Tibial nerve (tissue), 4 donors: ENCODE measurements at regions not wholly inside any gene's neighbourhood (a gene's known extent, or its start where the extent isn't known, plus 50 kb on each side); places are given as distances from the start of the nearest gene placed in this dataset.

ENCODE experiments used
- DNase-seq, 2 donors: peaks; one replicate each; pipeline ENCODE4 v3.0.0-alpha.2; 2019; ENCODE audit warnings: low spot score in 2 of 2
- H3K27ac ChIP-seq, 4 donors: fragments of 200-600 bp; sonication (generic) in 3 of 4; one replicate each; pipeline ENCODE4 v1.5.1; 2017 to 2019; ENCODE audit warnings: mild to moderate bottlenecking in 1 of 4
- H3K27me3 ChIP-seq, 2 donors: fragments of 200-600 bp; sonication (generic) in 1 of 2; one replicate each; pipeline versions ENCODE4 v1.5.1 to v1.6.0; 2017 to 2019
- H3K36me3 ChIP-seq, 3 donors: fragments of 200-600 bp; sonication (generic); one replicate each; pipeline ENCODE4 v1.5.1; 2018 to 2019
- H3K4me1 ChIP-seq, 4 donors: fragments of 200-600 bp; sonication (generic) in 3 of 4; one replicate each; pipeline ENCODE4 v1.5.1; 2017 to 2019
- H3K4me3 ChIP-seq, 4 donors: fragments of 200-600 bp; sonication (generic) in 3 of 4; one replicate each; pipeline ENCODE4 v1.5.1; 2017 to 2019; ENCODE audit warnings: mild to moderate bottlenecking in 1 of 4, moderate library complexity in 1 of 4
- H3K9me3 ChIP-seq, 4 donors: fragments of 200-600 bp; sonication (generic) in 3 of 4; one replicate each; pipeline ENCODE4 v1.5.1; 2017 to 2019
- EP300 ChIP-seq, 2 donors: sonication (generic); formaldehyde crosslinking; IDR thresholded peaks; one replicate each; pipeline ENCODE4 v1.6.1; 2017; ENCODE audit warnings: antibody characterized with exemption in 2 of 2, mild to moderate bottlenecking in 1 of 2
- POLR2A ChIP-seq, 2 donors: fragments of 450-650 bp; IDR thresholded peaks; one replicate each; pipeline ENCODE4 v1.6.1; 2017; ENCODE audit warnings: antibody characterized with exemption in 2 of 2, mild to moderate bottlenecking in 2 of 2, moderate library complexity in 2 of 2
- WGBS, 2 donors: methylation state at CpG; one replicate each; pipeline ENCODE4 v1.1.5; 2018; 5-methylcytosine and 5-hydroxymethylcytosine counted together
- TF ChIP-seq, protein P1 (sequence below), 5 experiments: fragments of 200-600 bp in 3 of 5; fragments of 450-650 bp in 2 of 5; sonication (generic) in 3 of 5; IDR thresholded peaks; one replicate each; pipeline ENCODE4 v1.5.1; 2016 to 2019; ENCODE audit warnings: antibody characterized with exemption in 5 of 5, mild to moderate bottlenecking in 3 of 5, moderate library complexity in 2 of 5

DNA sequence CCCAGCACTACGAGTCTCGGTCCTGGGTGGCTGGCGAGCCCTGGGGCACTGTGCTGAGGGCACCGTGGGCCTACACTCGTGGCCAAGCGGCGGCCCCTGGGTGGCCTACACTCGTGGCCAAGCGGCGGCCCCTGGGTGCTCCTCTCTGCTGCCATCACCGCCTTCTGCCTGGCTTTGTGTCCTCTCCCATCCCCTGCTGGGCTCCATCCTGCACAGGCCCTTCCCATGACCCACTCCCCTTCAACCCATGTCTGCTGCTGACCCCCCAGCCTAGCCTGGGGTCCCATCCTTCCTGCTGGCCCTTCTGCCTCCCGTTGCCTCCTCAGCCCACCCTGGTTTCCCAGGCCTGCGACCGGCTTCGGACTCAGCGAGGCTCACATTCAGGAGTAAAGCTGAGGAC, 87.4 kb upstream of the CLDN5 start:
- H3K36me3 ChIP-seq: no peaks in the 10 kb centered on the region
- WGBS, 2 donors: 84 to 87% methylated on average over 12 to 16 of the region's 16 CpGs
- H3K9me3 ChIP-seq: no peaks in the 10 kb centered on the region
- TF ChIP-seq, protein P1, sequence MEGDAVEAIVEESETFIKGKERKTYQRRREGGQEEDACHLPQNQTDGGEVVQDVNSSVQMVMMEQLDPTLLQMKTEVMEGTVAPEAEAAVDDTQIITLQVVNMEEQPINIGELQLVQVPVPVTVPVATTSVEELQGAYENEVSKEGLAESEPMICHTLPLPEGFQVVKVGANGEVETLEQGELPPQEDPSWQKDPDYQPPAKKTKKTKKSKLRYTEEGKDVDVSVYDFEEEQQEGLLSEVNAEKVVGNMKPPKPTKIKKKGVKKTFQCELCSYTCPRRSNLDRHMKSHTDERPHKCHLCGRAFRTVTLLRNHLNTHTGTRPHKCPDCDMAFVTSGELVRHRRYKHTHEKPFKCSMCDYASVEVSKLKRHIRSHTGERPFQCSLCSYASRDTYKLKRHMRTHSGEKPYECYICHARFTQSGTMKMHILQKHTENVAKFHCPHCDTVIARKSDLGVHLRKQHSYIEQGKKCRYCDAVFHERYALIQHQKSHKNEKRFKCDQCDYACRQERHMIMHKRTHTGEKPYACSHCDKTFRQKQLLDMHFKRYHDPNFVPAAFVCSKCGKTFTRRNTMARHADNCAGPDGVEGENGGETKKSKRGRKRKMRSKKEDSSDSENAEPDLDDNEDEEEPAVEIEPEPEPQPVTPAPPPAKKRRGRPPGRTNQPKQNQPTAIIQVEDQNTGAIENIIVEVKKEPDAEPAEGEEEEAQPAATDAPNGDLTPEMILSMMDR (IDR thresholded peaks at IDR 0.05): no peak
- TF ChIP-seq POLR2A (IDR thresholded peaks at IDR 0.05) (no peak), EP300 (IDR thresholded peaks at IDR 0.05) (no peak)
- H3K4me3 ChIP-seq: no peak overlapping the region
- peaks cover 0 to 14% of the 10 kb centered on the region in 2 donors for H3K27me3 ChIP-seq
- no peak for DNase-seq
- no peaks in the 10 kb centered on the region for H3K4me1 ChIP-seq
- H3K27ac ChIP-seq: no peak overlapping the region

DNA sequence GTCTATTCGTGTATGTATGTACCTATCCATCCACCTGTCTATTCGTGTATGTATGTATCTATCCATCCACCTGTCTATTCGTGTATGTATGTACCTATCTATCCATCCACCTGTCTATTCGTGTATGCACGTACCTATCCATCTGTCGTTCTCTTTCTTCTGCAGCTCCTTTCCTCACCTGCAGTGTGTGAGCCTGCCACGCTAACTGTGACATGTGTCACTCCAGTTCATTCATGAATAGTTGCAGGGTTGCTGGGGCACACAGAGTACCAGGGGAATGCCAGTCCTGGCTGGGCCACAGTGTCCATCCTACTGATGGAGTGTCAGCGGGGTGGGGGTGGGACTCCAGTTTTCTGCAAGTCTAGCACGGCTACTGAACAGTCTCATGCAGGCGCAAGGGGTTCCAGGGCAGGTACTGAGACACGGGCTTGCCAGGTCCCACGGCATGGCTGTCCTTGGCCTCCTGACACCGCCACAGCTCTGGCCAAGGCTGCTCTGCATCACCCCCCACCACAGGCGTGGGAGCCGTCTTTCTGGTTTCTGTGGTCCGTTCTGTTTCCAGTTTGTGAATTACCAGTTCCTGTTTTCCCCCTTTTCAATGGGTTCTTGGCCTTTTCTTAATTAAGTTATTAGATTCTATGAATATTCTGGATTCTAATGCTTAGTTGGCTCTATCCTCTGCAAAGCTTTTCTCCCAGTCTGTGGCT, 88.8 kb upstream of the CLDN5 start:
- DNase-seq: no peak
- H3K36me3 ChIP-seq: no peaks in the 10 kb centered on the region
- H3K27me3 ChIP-seq: peaks cover 0 to 5% of the 10 kb centered on the region in 2 donors
- no peaks in the 10 kb centered on the region for H3K9me3 ChIP-seq
- 74 to 79% methylated on average over 16 of the region's 16 CpGs for WGBS, 2 donors
- H3K4me1 ChIP-seq: no peaks in the 10 kb centered on the region
- H3K27ac ChIP-seq: no peak overlapping the region
- H3K4me3 ChIP-seq: no peak overlapping the region
- TF ChIP-seq EP300 (IDR thresholded peaks at IDR 0.05): no peak
- TF ChIP-seq, protein P1 (IDR thresholded peaks at IDR 0.05): no peak
- no peak for TF ChIP-seq POLR2A (IDR thresholded peaks at IDR 0.05)

DNA sequence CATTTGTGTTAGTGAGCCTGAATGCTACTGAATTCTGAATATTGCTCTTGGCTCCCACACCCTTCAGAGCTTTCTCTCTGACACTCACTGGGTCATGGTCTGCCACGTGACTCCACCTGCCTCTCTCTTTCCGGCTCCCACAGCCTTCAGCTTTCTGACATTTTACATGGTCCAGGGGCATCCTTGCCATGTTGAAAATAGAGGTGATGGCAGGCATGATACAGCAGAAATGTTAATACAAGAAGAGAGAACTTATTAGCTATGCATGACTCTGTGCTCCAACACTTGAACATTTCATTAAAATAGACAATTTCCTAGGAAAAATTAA, 90.3 kb upstream of the CLDN5 start:
- no peaks in the 10 kb centered on the region for H3K36me3 ChIP-seq
- no peak for DNase-seq
- TF ChIP-seq, protein P1 (IDR thresholded peaks at IDR 0.05): no peak
- no peak for TF ChIP-seq POLR2A (IDR thresholded peaks at IDR 0.05)
- no peak for TF ChIP-seq EP300 (IDR thresholded peaks at IDR 0.05)
- no peak overlapping the region for H3K27ac ChIP-seq
- 64 to 68% methylated on average over 2 of the region's 2 CpGs for WGBS, 2 donors
- H3K4me1 ChIP-seq: no peaks in the 10 kb centered on the region
- H3K9me3 ChIP-seq: no peaks in the 10 kb centered on the region
- peaks cover 0 to 14% of the 10 kb centered on the region in 2 donors for H3K27me3 ChIP-seq
- no peak overlapping the region for H3K4me3 ChIP-seq

DNA sequence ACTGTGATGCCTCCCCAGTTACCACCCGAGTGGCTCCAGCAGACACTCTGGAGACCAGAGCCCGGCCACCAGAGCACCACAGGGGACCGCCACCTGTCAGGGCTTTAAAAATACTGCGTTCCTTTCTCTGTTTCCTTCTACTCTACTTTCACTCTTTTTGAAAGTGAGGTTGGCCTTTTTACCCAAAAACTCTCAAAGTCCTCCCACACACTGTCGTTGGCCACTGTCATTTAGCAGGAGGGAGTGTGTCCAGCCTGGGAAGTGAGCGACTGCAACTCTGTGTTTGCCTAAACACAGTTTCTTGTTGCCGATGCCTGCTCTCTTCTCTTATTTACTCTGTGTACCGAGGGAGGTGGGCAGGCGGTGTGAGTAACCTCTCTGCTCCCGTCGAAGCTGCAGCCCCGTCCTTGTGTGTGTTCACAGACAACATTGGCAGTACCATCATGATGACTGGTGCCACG, 90.8 kb upstream of the CLDN5 start:
- no peak overlapping the region for H3K27ac ChIP-seq
- TF ChIP-seq POLR2A (IDR thresholded peaks at IDR 0.05) (no peak), EP300 (IDR thresholded peaks at IDR 0.05) (no peak)
- TF ChIP-seq, protein P1 (IDR thresholded peaks at IDR 0.05): no peak
- WGBS, 2 donors: 65 to 71% methylated on average over 13 of the region's 13 CpGs
- no peak overlapping the region for H3K4me3 ChIP-seq
- DNase-seq: no peak
- no peaks in the 10 kb centered on the region for H3K36me3 ChIP-seq
- no peaks in the 10 kb centered on the region for H3K4me1 ChIP-seq
- H3K27me3 ChIP-seq: peaks cover 0 to 14% of the 10 kb centered on the region in 2 donors
- H3K9me3 ChIP-seq: no peaks in the 10 kb centered on the region

DNA sequence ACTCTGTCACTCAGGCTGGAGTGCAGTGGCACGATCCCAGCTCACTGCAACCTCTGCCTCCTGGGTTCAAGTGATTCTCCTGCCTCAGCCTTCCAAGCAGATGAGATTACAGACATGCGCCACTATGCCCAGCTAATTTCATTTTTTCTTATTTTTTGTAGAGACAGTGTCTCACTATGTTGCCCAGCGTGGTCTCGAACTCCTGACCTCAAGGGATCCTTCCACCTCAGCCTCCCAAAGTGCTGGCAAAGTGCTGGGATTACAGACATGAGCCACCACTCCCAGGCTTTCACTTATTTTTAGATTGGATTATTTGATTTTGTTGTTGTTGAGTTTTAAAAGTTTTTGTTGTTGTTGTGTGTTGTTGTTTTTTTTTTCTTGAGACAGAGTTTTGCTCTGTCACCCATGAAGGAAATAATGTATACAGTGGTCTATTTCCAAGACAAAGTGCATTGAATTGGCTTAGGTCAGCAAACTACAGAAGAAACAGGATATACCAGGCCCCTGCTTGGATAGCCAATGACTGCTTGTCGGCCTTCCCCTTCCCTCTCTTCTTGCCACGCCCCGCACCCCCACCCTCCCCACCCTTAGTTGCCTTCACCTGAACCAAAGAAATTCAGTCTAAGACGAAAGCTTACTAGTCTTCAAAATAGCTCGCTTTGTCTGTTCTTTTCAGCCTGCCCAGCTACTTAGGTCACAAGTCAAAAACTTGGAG, 91.8 kb upstream of the CLDN5 start:
- peaks cover 0 to 19% of the 10 kb centered on the region in 2 donors for H3K27me3 ChIP-seq
- no peak overlapping the region for H3K4me3 ChIP-seq
- H3K4me1 ChIP-seq: no peaks in the 10 kb centered on the region
- 75 to 80% methylated on average over 9 of the region's 9 CpGs for WGBS, 2 donors
- no peak for TF ChIP-seq POLR2A (IDR thresholded peaks at IDR 0.05)
- TF ChIP-seq, protein P1 (IDR thresholded peaks at IDR 0.05): no peak
- TF ChIP-seq EP300 (IDR thresholded peaks at IDR 0.05): no peak
- no peaks in the 10 kb centered on the region for H3K36me3 ChIP-seq
- H3K9me3 ChIP-seq: no peaks in the 10 kb centered on the region
- no peak overlapping the region for H3K27ac ChIP-seq
- no peak for DNase-seq
